Fibroblast of lung (primary cell): ENCODE measurements at regions not wholly inside any gene's neighbourhood (a gene's known extent, or its start where the extent isn't known, plus 50 kb on each side); places are given as distances from the start of the nearest gene placed in this dataset.

Experiments
- DNase-seq, 2 donors: peaks; one replicate each; pipeline versions ENCODE4 v3.0.0 to v3.0.0-alpha.2; 2010; ENCODE audit warnings: low read depth in 2 of 2
- H2AFZ ChIP-seq: 2 replicates; pipeline ENCODE4 v1.5.1; 2012; ENCODE audit warnings: low read length, control low read depth, inconsistent platforms
- H3K27ac ChIP-seq: 2 replicates; pipeline ENCODE4 v1.5.1; 2011; ENCODE audit warnings: low read length, control low read depth; ENCODE audit not compliant: insufficient read depth
- H3K27me3 ChIP-seq: 2 replicates; pipeline ENCODE4 v1.5.1; 2011; ENCODE audit warnings: mild to moderate bottlenecking, low read length; ENCODE audit not compliant: control insufficient read depth, insufficient read depth
- H3K36me3 ChIP-seq: 2 replicates; pipeline ENCODE4 v1.5.1; 2011; ENCODE audit warnings: low read length; ENCODE audit not compliant: control insufficient read depth, insufficient read depth
- H3K4me1 ChIP-seq: 2 replicates; pipeline ENCODE4 v1.5.1; 2011; ENCODE audit warnings: low read length; ENCODE audit not compliant: control insufficient read depth, insufficient read depth; ENCODE audit errors: extremely low read depth
- H3K4me2 ChIP-seq: 2 replicates; pipeline ENCODE4 v1.5.1; 2011; ENCODE audit warnings: low read length, control low read depth; ENCODE audit not compliant: insufficient read depth; ENCODE audit errors: extremely low read depth
- H3K4me3 ChIP-seq, 4 experiments: fragments of 200-600 bp in 1 of 4; sonication (generic) in 1 of 4; replicated peaks in 1 of 4; 2 replicates each; pipeline ENCODE4 v1.5.1; 2011 to 2016; ENCODE audit warnings: low read length in 4 of 4, low read depth in 3 of 4, mild to moderate bottlenecking in 3 of 4, control low read depth in 2 of 4, inconsistent platforms in 1 of 4, mixed read lengths in 1 of 4; ENCODE audit not compliant: insufficient read depth in 1 of 4; ENCODE audit errors: control extremely low read depth in 1 of 4
- H3K79me2 ChIP-seq: 2 replicates; pipeline ENCODE4 v1.5.1; 2012; ENCODE audit warnings: mild to moderate bottlenecking, low read length, inconsistent platforms; ENCODE audit not compliant: control insufficient read depth, insufficient read depth
- H3K9ac ChIP-seq: 2 replicates; pipeline ENCODE4 v1.5.1; 2011; ENCODE audit warnings: mild to moderate bottlenecking, low read length, control low read depth; ENCODE audit not compliant: insufficient read depth
- H3K9me3 ChIP-seq: 2 replicates; pipeline ENCODE4 v1.5.1; 2012; ENCODE audit warnings: low read depth, low read length; ENCODE audit not compliant: control insufficient read depth, insufficient read depth
- H4K20me1 ChIP-seq: 2 replicates; pipeline ENCODE4 v1.5.1; 2011; ENCODE audit warnings: low read length; ENCODE audit not compliant: control insufficient read depth, insufficient read depth; ENCODE audit errors: extremely low read depth
- EZH2 ChIP-seq: IDR thresholded peaks from 2 replicates; pipeline ENCODE4 v1.5.1; 2012; ENCODE audit warnings: low read length, control low read depth, mild to moderate bottlenecking; ENCODE audit errors: missing control alignments
- TF ChIP-seq, protein P1 (sequence below), 2 donors: IDR thresholded peaks in 1 of 2; conservative IDR thresholded peaks in 1 of 2; 1 replicate in 1 of 2; 2 replicates in 1 of 2; pipeline ENCODE4 v1.5.1; 2011 to 2012; ENCODE audit warnings: low read length in 2 of 2, control low read depth in 1 of 2, inconsistent platforms in 1 of 2, low read depth in 1 of 2, mild to moderate bottlenecking in 1 of 2

DNA sequence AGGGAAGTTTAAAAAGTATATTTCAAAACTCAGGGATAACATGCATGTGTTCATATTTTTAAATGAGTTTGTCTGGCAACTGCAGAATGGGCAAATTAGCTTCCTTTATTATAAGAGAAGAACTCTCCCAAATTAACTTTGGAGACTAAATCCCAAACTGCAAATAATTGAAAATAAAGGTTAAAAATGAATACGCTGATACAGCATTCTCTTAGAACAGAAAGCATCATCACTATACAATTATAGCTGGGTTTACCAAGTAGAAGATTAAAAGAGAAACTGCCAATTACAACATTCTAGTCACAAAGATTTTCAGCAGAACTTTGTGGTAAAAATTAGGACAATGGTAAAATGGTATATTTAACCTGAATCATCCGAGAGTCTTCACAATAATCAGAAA lies 73.3 kb downstream of the OLFM4 start:
- no peaks in the 10 kb centered on the region for H3K79me2 ChIP-seq
- H2AFZ ChIP-seq = no peak overlapping the region
- H3K9ac ChIP-seq = no peak overlapping the region
- H3K4me3 ChIP-seq = no peak overlapping the region
- no peak overlapping the region for H3K27ac ChIP-seq
- TF ChIP-seq, protein P1, sequence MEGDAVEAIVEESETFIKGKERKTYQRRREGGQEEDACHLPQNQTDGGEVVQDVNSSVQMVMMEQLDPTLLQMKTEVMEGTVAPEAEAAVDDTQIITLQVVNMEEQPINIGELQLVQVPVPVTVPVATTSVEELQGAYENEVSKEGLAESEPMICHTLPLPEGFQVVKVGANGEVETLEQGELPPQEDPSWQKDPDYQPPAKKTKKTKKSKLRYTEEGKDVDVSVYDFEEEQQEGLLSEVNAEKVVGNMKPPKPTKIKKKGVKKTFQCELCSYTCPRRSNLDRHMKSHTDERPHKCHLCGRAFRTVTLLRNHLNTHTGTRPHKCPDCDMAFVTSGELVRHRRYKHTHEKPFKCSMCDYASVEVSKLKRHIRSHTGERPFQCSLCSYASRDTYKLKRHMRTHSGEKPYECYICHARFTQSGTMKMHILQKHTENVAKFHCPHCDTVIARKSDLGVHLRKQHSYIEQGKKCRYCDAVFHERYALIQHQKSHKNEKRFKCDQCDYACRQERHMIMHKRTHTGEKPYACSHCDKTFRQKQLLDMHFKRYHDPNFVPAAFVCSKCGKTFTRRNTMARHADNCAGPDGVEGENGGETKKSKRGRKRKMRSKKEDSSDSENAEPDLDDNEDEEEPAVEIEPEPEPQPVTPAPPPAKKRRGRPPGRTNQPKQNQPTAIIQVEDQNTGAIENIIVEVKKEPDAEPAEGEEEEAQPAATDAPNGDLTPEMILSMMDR (conservative IDR thresholded peaks at IDR 0.05 in 1 of 2, IDR thresholded peaks at IDR 0.05 in 1 of 2; ENCODE audit: low read depth in 1 of 2, low read length in 2 of 2) = no peak
- no peak for TF ChIP-seq EZH2
- no peaks in the 10 kb centered on the region for H3K4me1 ChIP-seq
- DNase-seq = no peak
- no peaks in the 10 kb centered on the region for H4K20me1 ChIP-seq
- no peak overlapping the region for H3K4me2 ChIP-seq
- H3K36me3 ChIP-seq = no peaks in the 10 kb centered on the region
- no peaks in the 10 kb centered on the region for H3K9me3 ChIP-seq
- no peaks in the 10 kb centered on the region for H3K27me3 ChIP-seq

DNA sequence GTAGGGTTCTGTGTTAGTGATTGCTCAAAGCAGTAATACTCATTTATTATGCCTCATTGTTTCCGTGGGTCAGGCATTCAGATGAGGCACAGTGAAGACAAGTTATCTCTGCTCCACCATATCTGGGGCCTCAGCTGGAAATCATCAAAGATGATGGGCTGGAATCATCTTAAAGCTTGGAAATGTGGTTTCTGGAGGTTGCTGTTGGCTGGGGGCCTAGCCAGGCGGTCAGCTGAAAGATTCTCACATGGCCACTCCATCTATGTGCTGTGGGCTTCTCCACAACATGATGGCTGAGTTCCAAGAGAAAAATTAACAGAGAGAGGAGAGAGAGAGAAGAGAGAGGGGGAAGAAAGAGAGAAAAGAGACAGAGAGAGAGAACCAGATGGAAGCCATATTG lies 75.5 kb downstream of the OLFM4 start:
- H3K4me1 ChIP-seq = no peaks in the 10 kb centered on the region
- H4K20me1 ChIP-seq = no peaks in the 10 kb centered on the region
- no peaks in the 10 kb centered on the region for H3K79me2 ChIP-seq
- no peak for DNase-seq
- no peak overlapping the region for H2AFZ ChIP-seq
- no peaks in the 10 kb centered on the region for H3K9me3 ChIP-seq
- no peak overlapping the region for H3K27ac ChIP-seq
- H3K4me2 ChIP-seq = no peak overlapping the region
- H3K27me3 ChIP-seq = no peaks in the 10 kb centered on the region
- TF ChIP-seq, protein P1 (conservative IDR thresholded peaks at IDR 0.05 in 1 of 2, IDR thresholded peaks at IDR 0.05 in 1 of 2; ENCODE audit: low read depth in 1 of 2, low read length in 2 of 2) = no peak
- TF ChIP-seq EZH2 = no peak
- no peak overlapping the region for H3K9ac ChIP-seq
- no peaks in the 10 kb centered on the region for H3K36me3 ChIP-seq
- no peak overlapping the region for H3K4me3 ChIP-seq

DNA sequence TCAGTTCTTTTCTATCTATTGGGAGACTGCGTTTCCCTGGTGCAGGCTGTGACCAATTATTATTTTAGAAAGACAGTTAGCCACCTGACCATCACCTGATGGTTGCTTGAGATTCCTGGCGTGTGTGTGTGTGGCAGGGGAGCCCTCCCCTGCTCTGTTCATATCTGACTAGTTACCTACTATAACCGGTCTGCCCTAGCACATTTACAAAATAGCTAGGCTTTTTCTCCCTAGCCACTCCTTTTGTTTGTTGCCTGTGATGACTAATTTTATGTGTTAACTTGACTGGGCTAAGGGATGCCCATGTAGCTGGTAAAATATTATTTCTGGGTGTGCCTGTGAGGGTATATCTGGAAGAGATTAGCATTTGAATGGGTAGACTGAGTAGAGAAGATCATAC lies 76.9 kb downstream of the OLFM4 start:
- Histone ChIP-seq H3K9ac (no peak overlapping the region), H3K79me2 (no peaks in the 10 kb centered on the region), H3K27me3 (no peaks in the 10 kb centered on the region), H3K4me3 (no peak overlapping the region), H4K20me1 (no peaks in the 10 kb centered on the region), H3K4me2 (no peak overlapping the region), H3K36me3 (no peaks in the 10 kb centered on the region), H3K27ac (no peak overlapping the region), H2AFZ (no peak overlapping the region), H3K9me3 (no peaks in the 10 kb centered on the region), H3K4me1 (no peaks in the 10 kb centered on the region)
- TF ChIP-seq EZH2 = no peak
- TF ChIP-seq, protein P1 (conservative IDR thresholded peaks at IDR 0.05 in 1 of 2, IDR thresholded peaks at IDR 0.05 in 1 of 2; ENCODE audit: low read depth in 1 of 2, low read length in 2 of 2) = no peak
- DNase-seq = no peak
